IMR-90 (cell line): ENCODE measurements at regions not wholly inside any gene's neighbourhood (a gene's known extent, or its start where the extent isn't known, plus 50 kb on each side); places are given as distances from the start of the nearest gene placed in this dataset.
"Not testable (repeated sequence)": the region's sequence is repeated elsewhere in the genome, so short reads cannot be mapped to it uniquely, and the experiment has no call there.

Experiments
- ATAC-seq: fragments of 200-7000 bp; cut with Tn5 transposase; 2 replicates; pipeline ENCODE4 v1.9.1; 2020; ENCODE audit warnings: low read depth, mild to moderate bottlenecking, moderate library complexity
- BruUV-seq: library from RNA; stranded (reverse); fragments of 400-500 nt; replicated peaks from 2 replicates; lab custom pipeline; 2021; lab: Mats Ljungman, UMichigan
- CTCF ChIA-PET: fragments of 300-600 bp; formaldehyde crosslinking; extraction: SDS; loops from one replicate; lab custom pipeline; 2021; ENCODE audit warnings: antibody characterized with exemption; lab: Yijun Ruan, JAX
- POLR2A ChIA-PET: fragments of 300-600 bp; sonication (Branson Sonifier 250); formaldehyde crosslinking; loops from one replicate; lab custom pipeline; 2022; ENCODE audit warnings: antibody characterized with exemption; ENCODE audit not compliant: unreplicated experiment; lab: Charles Lee
- DNase-seq: peaks from one replicate; pipeline ENCODE4 v3.0.0; 2013
- H2AFZ ChIP-seq: replicated peaks from 2 replicates; pipeline ENCODE3; 2013; ENCODE audit warnings: low read length, mild to moderate bottlenecking; ENCODE audit not compliant: poor library complexity
- H2AK5ac ChIP-seq: 2 replicates; pipeline ENCODE4 v1.6.1; 2013; ENCODE audit warnings: low read depth, low read length, inconsistent platforms
- H2AK9ac ChIP-seq: replicated peaks from 2 replicates; pipeline ENCODE3; 2013; ENCODE audit warnings: mild to moderate bottlenecking, low read depth, low read length, moderate library complexity; ENCODE audit not compliant: poor library complexity
- H2BK120ac ChIP-seq: 2 replicates; pipeline ENCODE4 v1.6.1; 2013; ENCODE audit warnings: low read depth, low read length, inconsistent platforms
- H2BK15ac ChIP-seq: 3 replicates; pipeline ENCODE4 v1.6.1; 2013; ENCODE audit warnings: low read depth, low read length, inconsistent platforms
- H2BK20ac ChIP-seq: 2 replicates; pipeline ENCODE4 v1.6.1; 2013; ENCODE audit warnings: low read depth, mild to moderate bottlenecking, inconsistent platforms, low read length, moderate library complexity
- H2BK5ac ChIP-seq: 2 replicates; pipeline ENCODE4 v1.6.1; 2013; ENCODE audit warnings: mild to moderate bottlenecking, low read depth, low read length, inconsistent platforms; ENCODE audit not compliant: poor library complexity, severe bottlenecking
- H3K14ac ChIP-seq: replicated peaks from 2 replicates; pipeline ENCODE4 v1.6.1; 2013; ENCODE audit warnings: low read depth, low read length, inconsistent platforms
- H3K18ac ChIP-seq: 2 replicates; pipeline ENCODE4 v1.6.1; 2013; ENCODE audit warnings: low read depth, low read length, control low read depth
- H3K23ac ChIP-seq: 2 replicates; pipeline ENCODE4 v1.6.1; 2013; ENCODE audit warnings: low read depth, low read length, inconsistent platforms
- H3K27ac ChIP-seq: 2 replicates; pipeline ENCODE4 v1.5.1; 2013; ENCODE audit warnings: mild to moderate bottlenecking, control low read depth, low read length; ENCODE audit not compliant: insufficient read depth
- H3K27me3 ChIP-seq: 2 replicates; pipeline ENCODE4 v1.6.1; 2013; ENCODE audit warnings: low read length; ENCODE audit not compliant: control insufficient read depth, insufficient read depth
- H3K36me3 ChIP-seq: 2 replicates; pipeline ENCODE4 v1.6.1; 2013; ENCODE audit warnings: low read length, mixed read lengths; ENCODE audit not compliant: control insufficient read depth, insufficient read depth
- H3K4ac ChIP-seq: 2 replicates; pipeline ENCODE4 v1.6.1; 2013; ENCODE audit warnings: low read depth, low read length, inconsistent platforms
- H3K4me1 ChIP-seq: 2 replicates; pipeline ENCODE4 v1.6.1; 2013; ENCODE audit warnings: low read length, mixed read lengths; ENCODE audit not compliant: control insufficient read depth, insufficient read depth
- H3K4me2 ChIP-seq: 2 replicates; pipeline ENCODE4 v1.6.1; 2013; ENCODE audit warnings: low read depth, mild to moderate bottlenecking, control low read depth, low read length, moderate library complexity
- H3K4me3 ChIP-seq: 2 replicates; pipeline ENCODE4 v1.5.1; 2013; ENCODE audit warnings: low read depth, mild to moderate bottlenecking, control low read depth, low read length, moderate library complexity; ENCODE audit not compliant: insufficient read depth
- H3K56ac ChIP-seq: 2 replicates; pipeline ENCODE4 v1.6.1; 2013; ENCODE audit warnings: low read length, inconsistent platforms; ENCODE audit not compliant: insufficient read depth; ENCODE audit errors: extremely low read depth
- H3K79me1 ChIP-seq, 2 experiments: 2 replicates each; pipeline ENCODE4 v1.6.1; 2013; ENCODE audit warnings: low read length in 2 of 2, inconsistent platforms in 1 of 2, low read depth in 1 of 2
- H3K9ac ChIP-seq: 2 replicates; pipeline ENCODE4 v1.6.1; 2013; ENCODE audit warnings: low read depth, low read length, control low read depth
- H3K9me1 ChIP-seq: 2 replicates; pipeline ENCODE4 v1.6.1; 2013; ENCODE audit warnings: low read length, inconsistent platforms; ENCODE audit not compliant: insufficient read depth
- H3K9me3 ChIP-seq: 2 replicates; pipeline ENCODE4 v1.6.1; 2013; ENCODE audit warnings: low read length; ENCODE audit not compliant: control insufficient read depth, insufficient read depth
- H4K20me1 ChIP-seq: 2 replicates; pipeline ENCODE4 v1.6.1; 2013; ENCODE audit warnings: low read length, inconsistent platforms; ENCODE audit not compliant: insufficient read depth
- H4K5ac ChIP-seq: 2 replicates; pipeline ENCODE4 v1.6.1; 2013; ENCODE audit warnings: mild to moderate bottlenecking, low read depth, low read length, control low read depth
- H4K8ac ChIP-seq, 2 experiments: 2 replicates each; pipeline ENCODE4 v1.6.1; 2013; ENCODE audit warnings: low read depth in 2 of 2, low read length in 2 of 2, control low read depth in 1 of 2, inconsistent platforms in 1 of 2
- H4K91ac ChIP-seq: 2 replicates; pipeline ENCODE4 v1.6.1; 2013; ENCODE audit warnings: low read depth, low read length, inconsistent platforms; ENCODE audit not compliant: insufficient read depth
- WGBS, 2 experiments: methylation state at CpG; one replicate each; pipeline versions ENCODE4 v1.1.5 to v1.1.7; 2013; ENCODE audit warnings: missing lambda C conversion rate in 2 of 2; ENCODE audit not compliant: insufficient read length in 1 of 2; ENCODE audit errors: extremely low coverage in 2 of 2; 5-methylcytosine and 5-hydroxymethylcytosine counted together
- dilution Hi-C: fragments of 300-500 bp; cut with HindIII; formaldehyde crosslinking; loops from one replicate; pipeline ENCODE4 v1.14.3; 2018; ENCODE audit warnings: low sequenced_read_pairs; ENCODE audit not compliant: unreplicated experiment
- in situ Hi-C: fragments of 300-500 bp; cut with MboI; formaldehyde crosslinking; loops from 3 replicates; pipeline ENCODE4 v1.14.3; 2019; ENCODE audit warnings: low sequenced_read_pairs, inconsistent platforms, mixed read lengths
- intact Hi-C: fragments of 100-400 bp; cut with micrococcal nuclease; formaldehyde crosslinking; loops from 2 replicates; pipeline ENCODE4 v1.10.0; 2022

GRCh38 chr12:31183107-31183506, 109.4 kb downstream of the DDX11 start:
- H4K5ac ChIP-seq, H3K4me1 ChIP-seq, H4K91ac ChIP-seq, H3K14ac ChIP-seq, DNase-seq, H3K4me2 ChIP-seq, POLR2A ChIA-PET, H2AFZ ChIP-seq, H4K20me1 ChIP-seq, H3K9ac ChIP-seq, in situ Hi-C loops, H3K9me1 ChIP-seq, H2BK20ac ChIP-seq, H3K18ac ChIP-seq, H2AK9ac ChIP-seq, H3K4ac ChIP-seq, BruUV-seq, H3K4me3 ChIP-seq, H2AK5ac ChIP-seq, H2BK5ac ChIP-seq, intact Hi-C loops, H3K9me3 ChIP-seq, H3K56ac ChIP-seq, H2BK15ac ChIP-seq, H3K27ac ChIP-seq, dilution Hi-C loops, H3K23ac ChIP-seq, H2BK120ac ChIP-seq, H4K8ac ChIP-seq, H3K36me3 ChIP-seq, H3K27me3 ChIP-seq, ATAC-seq, H3K79me1 ChIP-seq, CTCF ChIA-PET: not testable (repeated sequence)
- WGBS, 2 experiments = no CpG with 5 or more reads among the region's 1 CpG

- H3K9ac ChIP-seq, H3K27me3 ChIP-seq, H4K5ac ChIP-seq, H3K18ac ChIP-seq, H2BK120ac ChIP-seq, H3K56ac ChIP-seq, H2AK5ac ChIP-seq, H3K9me3 ChIP-seq, in situ Hi-C loops, DNase-seq, H3K4ac ChIP-seq, dilution Hi-C loops, H2BK20ac ChIP-seq, H4K91ac ChIP-seq, H3K4me1 ChIP-seq, H4K20me1 ChIP-seq, H3K9me1 ChIP-seq, H2AFZ ChIP-seq, H3K4me2 ChIP-seq, CTCF ChIA-PET, H3K14ac ChIP-seq, ATAC-seq, H3K79me1 ChIP-seq, H4K8ac ChIP-seq, BruUV-seq, POLR2A ChIA-PET, H3K23ac ChIP-seq, H2AK9ac ChIP-seq, H3K36me3 ChIP-seq, H2BK5ac ChIP-seq, intact Hi-C loops, H3K27ac ChIP-seq, H3K4me3 ChIP-seq, H2BK15ac ChIP-seq: not testable (repeated sequence)
- no CpG with 5 or more reads among the region's 1 CpG for WGBS, 2 experiments
Observed at GRCh38 chr12:31183899-31184298, 110.2 kb downstream of the DDX11 start.
